Neural cell (in vitro differentiated cells): ENCODE measurements at regions not wholly inside any gene's neighbourhood (a gene's known extent, or its start where the extent isn't known, plus 50 kb on each side); places are given as distances from the start of the nearest gene placed in this dataset.

ENCODE experiments used
- H2AFZ ChIP-seq: fragments of 200-600, 300-800 bp; sonication (generic), shearing (Covaris generic); 2 replicates; pipeline ENCODE4 v1.6.0; 2014; ENCODE audit warnings: low read depth, mild to moderate bottlenecking, antibody characterized with exemption, low read length, moderate library complexity
- H3F3A ChIP-seq: fragments of 200-600 bp; shearing (Covaris generic); 2 replicates; pipeline ENCODE4 v1.6.1; 2016; ENCODE audit warnings: mild to moderate bottlenecking, moderate library complexity, mixed read lengths, antibody characterized with exemption, low read length; ENCODE audit not compliant: insufficient read depth, poor library complexity, severe bottlenecking
- H3K27ac ChIP-seq: fragments of 200-600, 300-800 bp; sonication (generic), shearing (Covaris generic); 2 replicates; pipeline ENCODE4 v1.5.1; 2014; ENCODE audit warnings: mild to moderate bottlenecking, low read length, moderate library complexity
- H3K27me3 ChIP-seq: fragments of 300-800, 200-600 bp; sonication (generic), shearing (Covaris generic); 2 replicates; pipeline ENCODE4 v1.6.0; 2014; ENCODE audit warnings: mild to moderate bottlenecking, low read depth, low read length, moderate library complexity; ENCODE audit not compliant: insufficient read depth
- H3K36me3 ChIP-seq: fragments of 300-800, 200-600 bp; sonication (generic), shearing (Covaris generic); 2 replicates; pipeline ENCODE4 v1.5.1; 2014; ENCODE audit warnings: mild to moderate bottlenecking, antibody characterized with exemption, low read length, moderate library complexity; ENCODE audit not compliant: insufficient read depth
- H3K4me2 ChIP-seq: fragments of 300-800, 200-600 bp; sonication (generic), shearing (Covaris generic); 2 replicates; pipeline ENCODE4 v1.6.0; 2014; ENCODE audit warnings: mild to moderate bottlenecking, low read length
- H3K4me3 ChIP-seq: fragments of 300-800, 200-600 bp; sonication (generic), shearing (Covaris generic); 2 replicates; pipeline ENCODE4 v1.5.1; 2014; ENCODE audit warnings: mild to moderate bottlenecking, low read length, moderate library complexity
- H3K79me2 ChIP-seq: fragments of 200-600 bp; shearing (Covaris generic); replicated peaks from 2 replicates; pipeline ENCODE4 v1.6.0; 2014; ENCODE audit warnings: mild to moderate bottlenecking, low read length, moderate library complexity; ENCODE audit not compliant: insufficient read depth
- H3K9ac ChIP-seq: fragments of 300-800, 200-600 bp; sonication (generic), shearing (Covaris generic); 2 replicates; pipeline ENCODE4 v1.6.1; 2016; ENCODE audit warnings: mild to moderate bottlenecking, low read length, mixed read lengths
- H3K9me2 ChIP-seq: fragments of 200-600 bp; shearing (Covaris generic); 2 replicates; pipeline ENCODE4 v1.6.1; 2016; ENCODE audit warnings: mild to moderate bottlenecking, low read length, mixed read lengths; ENCODE audit not compliant: insufficient read depth
- H3K9me3 ChIP-seq: fragments of 200-600, 300-800 bp; sonication (generic), shearing (Covaris generic); 2 replicates; pipeline ENCODE4 v1.6.1; 2016; ENCODE audit warnings: mild to moderate bottlenecking, mixed run types, low read length, moderate library complexity, mixed read lengths
- H4K20me1 ChIP-seq: fragments of 200-600 bp; shearing (Covaris generic); 2 replicates; pipeline ENCODE4 v1.6.1; 2016; ENCODE audit warnings: mild to moderate bottlenecking, mixed run types; ENCODE audit not compliant: insufficient read depth
- EP300 ChIP-seq: fragments of 450-650 bp; conservative IDR thresholded peaks from 2 replicates; pipeline ENCODE4 v1.6.1; 2014; ENCODE audit warnings: antibody characterized with exemption, mild to moderate bottlenecking, moderate library complexity; ENCODE audit not compliant: poor library complexity, severe bottlenecking
- EZH2 ChIP-seq: fragments of 200-600, 300-800 bp; shearing (Covaris generic), sonication (generic); IDR thresholded peaks from 2 replicates; pipeline ENCODE4 v1.6.1; 2014; ENCODE audit warnings: antibody characterized with exemption, low read length, borderline replicate concordance, mild to moderate bottlenecking; ENCODE audit not compliant: insufficient read depth, poor library complexity, severe bottlenecking
- MXI1 ChIP-seq: fragments of 450-650 bp; conservative IDR thresholded peaks from 2 replicates; pipeline ENCODE4 v1.6.1; 2014; ENCODE audit warnings: antibody characterized with exemption, mild to moderate bottlenecking; ENCODE audit not compliant: poor library complexity, severe bottlenecking
- POLR2AphosphoS5 ChIP-seq: IDR thresholded peaks from 2 replicates; pipeline ENCODE4 v1.6.1; 2012
- RAD21 ChIP-seq: fragments of 450-650 bp; conservative IDR thresholded peaks from 2 replicates; pipeline ENCODE4 v1.6.1; 2014; ENCODE audit warnings: antibody characterized with exemption, mild to moderate bottlenecking, moderate library complexity
- SMC3 ChIP-seq: fragments of 450-650 bp; conservative IDR thresholded peaks from 2 replicates; pipeline ENCODE4 v1.6.1; 2014; ENCODE audit warnings: antibody characterized with exemption, mild to moderate bottlenecking, moderate library complexity; ENCODE audit not compliant: poor library complexity
- TAF1 ChIP-seq: IDR thresholded peaks from 2 replicates; pipeline ENCODE4 v1.6.1; 2012; ENCODE audit warnings: low read depth
- TF ChIP-seq, protein P1 (sequence below): fragments of 450-650 bp; IDR thresholded peaks from 2 replicates; pipeline ENCODE4 v1.5.1; 2014; ENCODE audit warnings: antibody characterized with exemption, mild to moderate bottlenecking, moderate library complexity; ENCODE audit not compliant: poor library complexity, severe bottlenecking
- TF ChIP-seq, protein P2 (sequence below): IDR thresholded peaks from 2 replicates; pipeline ENCODE4 v1.6.1; 2012; ENCODE audit warnings: borderline replicate concordance

DNA sequence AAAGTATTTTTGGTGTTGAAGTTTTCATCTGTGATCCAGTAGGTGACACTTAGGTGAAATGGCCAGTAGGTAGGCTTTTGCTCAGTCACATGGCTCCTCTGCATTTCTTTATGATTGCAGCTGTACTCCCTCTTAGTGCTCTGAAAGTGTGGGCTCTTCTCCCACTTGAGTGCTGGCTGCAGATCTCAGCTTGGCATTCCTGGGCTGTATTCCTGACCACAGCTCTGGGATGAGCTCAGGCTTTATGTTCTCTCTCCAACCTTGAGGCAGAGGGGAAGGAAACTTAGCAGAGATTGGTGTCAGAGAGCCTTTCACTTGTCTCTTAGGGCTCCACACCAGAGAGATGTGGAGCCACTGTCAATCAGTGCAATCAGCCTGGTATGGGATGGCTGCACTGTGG is 254.3 kb downstream of the NDFIP2 start:
- no peak overlapping the region for H3K4me2 ChIP-seq
- H3K4me3 ChIP-seq = no peak overlapping the region
- H3K9me3 ChIP-seq = no peaks in the 10 kb centered on the region
- no peak for TF ChIP-seq SMC3
- no peak for TF ChIP-seq EP300
- TF ChIP-seq, protein P1, sequence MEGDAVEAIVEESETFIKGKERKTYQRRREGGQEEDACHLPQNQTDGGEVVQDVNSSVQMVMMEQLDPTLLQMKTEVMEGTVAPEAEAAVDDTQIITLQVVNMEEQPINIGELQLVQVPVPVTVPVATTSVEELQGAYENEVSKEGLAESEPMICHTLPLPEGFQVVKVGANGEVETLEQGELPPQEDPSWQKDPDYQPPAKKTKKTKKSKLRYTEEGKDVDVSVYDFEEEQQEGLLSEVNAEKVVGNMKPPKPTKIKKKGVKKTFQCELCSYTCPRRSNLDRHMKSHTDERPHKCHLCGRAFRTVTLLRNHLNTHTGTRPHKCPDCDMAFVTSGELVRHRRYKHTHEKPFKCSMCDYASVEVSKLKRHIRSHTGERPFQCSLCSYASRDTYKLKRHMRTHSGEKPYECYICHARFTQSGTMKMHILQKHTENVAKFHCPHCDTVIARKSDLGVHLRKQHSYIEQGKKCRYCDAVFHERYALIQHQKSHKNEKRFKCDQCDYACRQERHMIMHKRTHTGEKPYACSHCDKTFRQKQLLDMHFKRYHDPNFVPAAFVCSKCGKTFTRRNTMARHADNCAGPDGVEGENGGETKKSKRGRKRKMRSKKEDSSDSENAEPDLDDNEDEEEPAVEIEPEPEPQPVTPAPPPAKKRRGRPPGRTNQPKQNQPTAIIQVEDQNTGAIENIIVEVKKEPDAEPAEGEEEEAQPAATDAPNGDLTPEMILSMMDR = no peak
- TF ChIP-seq MXI1 = no peak
- TF ChIP-seq POLR2AphosphoS5 = no peak
- TF ChIP-seq, protein P2, sequence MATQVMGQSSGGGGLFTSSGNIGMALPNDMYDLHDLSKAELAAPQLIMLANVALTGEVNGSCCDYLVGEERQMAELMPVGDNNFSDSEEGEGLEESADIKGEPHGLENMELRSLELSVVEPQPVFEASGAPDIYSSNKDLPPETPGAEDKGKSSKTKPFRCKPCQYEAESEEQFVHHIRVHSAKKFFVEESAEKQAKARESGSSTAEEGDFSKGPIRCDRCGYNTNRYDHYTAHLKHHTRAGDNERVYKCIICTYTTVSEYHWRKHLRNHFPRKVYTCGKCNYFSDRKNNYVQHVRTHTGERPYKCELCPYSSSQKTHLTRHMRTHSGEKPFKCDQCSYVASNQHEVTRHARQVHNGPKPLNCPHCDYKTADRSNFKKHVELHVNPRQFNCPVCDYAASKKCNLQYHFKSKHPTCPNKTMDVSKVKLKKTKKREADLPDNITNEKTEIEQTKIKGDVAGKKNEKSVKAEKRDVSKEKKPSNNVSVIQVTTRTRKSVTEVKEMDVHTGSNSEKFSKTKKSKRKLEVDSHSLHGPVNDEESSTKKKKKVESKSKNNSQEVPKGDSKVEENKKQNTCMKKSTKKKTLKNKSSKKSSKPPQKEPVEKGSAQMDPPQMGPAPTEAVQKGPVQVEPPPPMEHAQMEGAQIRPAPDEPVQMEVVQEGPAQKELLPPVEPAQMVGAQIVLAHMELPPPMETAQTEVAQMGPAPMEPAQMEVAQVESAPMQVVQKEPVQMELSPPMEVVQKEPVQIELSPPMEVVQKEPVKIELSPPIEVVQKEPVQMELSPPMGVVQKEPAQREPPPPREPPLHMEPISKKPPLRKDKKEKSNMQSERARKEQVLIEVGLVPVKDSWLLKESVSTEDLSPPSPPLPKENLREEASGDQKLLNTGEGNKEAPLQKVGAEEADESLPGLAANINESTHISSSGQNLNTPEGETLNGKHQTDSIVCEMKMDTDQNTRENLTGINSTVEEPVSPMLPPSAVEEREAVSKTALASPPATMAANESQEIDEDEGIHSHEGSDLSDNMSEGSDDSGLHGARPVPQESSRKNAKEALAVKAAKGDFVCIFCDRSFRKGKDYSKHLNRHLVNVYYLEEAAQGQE = no peak
- TF ChIP-seq EZH2 = no peak
- TF ChIP-seq RAD21 = no peak
- no peak for TF ChIP-seq TAF1
- no peaks in the 10 kb centered on the region for H4K20me1 ChIP-seq
- no peaks in the 10 kb centered on the region for H3F3A ChIP-seq
- H3K36me3 ChIP-seq = no peaks in the 10 kb centered on the region
- H3K79me2 ChIP-seq = no peaks in the 10 kb centered on the region
- H3K27ac ChIP-seq = no peak overlapping the region
- no peaks in the 10 kb centered on the region for H3K9me2 ChIP-seq
- H3K9ac ChIP-seq = no peak overlapping the region
- H3K27me3 ChIP-seq = no peaks in the 10 kb centered on the region
- H2AFZ ChIP-seq = no peak overlapping the region

DNA sequence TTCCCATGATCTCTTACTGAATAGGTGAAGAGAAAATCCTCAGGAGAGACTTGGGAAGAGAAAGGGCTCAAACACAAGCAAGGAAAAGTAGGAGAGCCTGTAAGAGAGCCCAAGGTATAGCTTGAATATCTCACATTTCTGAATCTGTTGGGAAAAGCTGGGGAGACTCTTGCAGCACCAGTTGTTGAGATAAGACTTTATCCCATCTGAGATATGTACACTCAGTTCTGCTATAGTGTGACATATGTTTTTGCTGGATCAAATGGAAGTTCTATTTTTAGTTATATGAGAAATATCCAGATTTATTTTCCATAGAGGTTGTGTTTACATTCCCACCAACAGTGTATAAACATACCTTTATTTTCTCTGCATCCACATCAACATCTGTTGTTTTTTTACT is 246.1 kb downstream of the NDFIP2 start:
- no peaks in the 10 kb centered on the region for H4K20me1 ChIP-seq
- no peaks in the 10 kb centered on the region for H3K9me3 ChIP-seq
- H2AFZ ChIP-seq = no peak overlapping the region
- H3F3A ChIP-seq = no peaks in the 10 kb centered on the region
- no peaks in the 10 kb centered on the region for H3K9me2 ChIP-seq
- H3K27ac ChIP-seq = no peak overlapping the region
- no peak overlapping the region for H3K4me3 ChIP-seq
- TF ChIP-seq TAF1 (no peak), SMC3 (no peak), RAD21 (no peak), EZH2 (no peak), MXI1 (no peak), EP300 (no peak), POLR2AphosphoS5 (no peak)
- TF ChIP-seq, protein P1 = no peak
- TF ChIP-seq, protein P2 = no peak
- no peak overlapping the region for H3K9ac ChIP-seq
- H3K36me3 ChIP-seq = no peaks in the 10 kb centered on the region
- H3K4me2 ChIP-seq = no peak overlapping the region
- H3K27me3 ChIP-seq = no peaks in the 10 kb centered on the region
- no peaks in the 10 kb centered on the region for H3K79me2 ChIP-seq
